Fibroblast of lung (primary cell): ENCODE measurements at regions not wholly inside any gene's neighbourhood (a gene's known extent, or its start where the extent isn't known, plus 50 kb on each side); places are given as distances from the start of the nearest gene placed in this dataset.
A peak's percentile ranks its signal among the peaks of the same experiment; 100 is the strongest.

ENCODE experiments used
- DNase-seq, 2 donors: peaks; one replicate each; pipeline versions ENCODE4 v3.0.0 to v3.0.0-alpha.2; 2010; ENCODE audit warnings: low read depth in 2 of 2
- H2AFZ ChIP-seq: 2 replicates; pipeline ENCODE4 v1.5.1; 2012; ENCODE audit warnings: low read length, control low read depth, inconsistent platforms
- H3K27ac ChIP-seq: 2 replicates; pipeline ENCODE4 v1.5.1; 2011; ENCODE audit warnings: low read length, control low read depth; ENCODE audit not compliant: insufficient read depth
- H3K27me3 ChIP-seq: 2 replicates; pipeline ENCODE4 v1.5.1; 2011; ENCODE audit warnings: mild to moderate bottlenecking, low read length; ENCODE audit not compliant: control insufficient read depth, insufficient read depth
- H3K36me3 ChIP-seq: 2 replicates; pipeline ENCODE4 v1.5.1; 2011; ENCODE audit warnings: low read length; ENCODE audit not compliant: control insufficient read depth, insufficient read depth
- H3K4me1 ChIP-seq: 2 replicates; pipeline ENCODE4 v1.5.1; 2011; ENCODE audit warnings: low read length; ENCODE audit not compliant: control insufficient read depth, insufficient read depth; ENCODE audit errors: extremely low read depth
- H3K4me2 ChIP-seq: 2 replicates; pipeline ENCODE4 v1.5.1; 2011; ENCODE audit warnings: low read length, control low read depth; ENCODE audit not compliant: insufficient read depth; ENCODE audit errors: extremely low read depth
- H3K4me3 ChIP-seq, 4 experiments: fragments of 200-600 bp in 1 of 4; sonication (generic) in 1 of 4; replicated peaks in 1 of 4; 2 replicates each; pipeline ENCODE4 v1.5.1; 2011 to 2016; ENCODE audit warnings: low read length in 4 of 4, low read depth in 3 of 4, mild to moderate bottlenecking in 3 of 4, control low read depth in 2 of 4, inconsistent platforms in 1 of 4, mixed read lengths in 1 of 4; ENCODE audit not compliant: insufficient read depth in 1 of 4; ENCODE audit errors: control extremely low read depth in 1 of 4
- H3K79me2 ChIP-seq: 2 replicates; pipeline ENCODE4 v1.5.1; 2012; ENCODE audit warnings: mild to moderate bottlenecking, low read length, inconsistent platforms; ENCODE audit not compliant: control insufficient read depth, insufficient read depth
- H3K9ac ChIP-seq: 2 replicates; pipeline ENCODE4 v1.5.1; 2011; ENCODE audit warnings: mild to moderate bottlenecking, low read length, control low read depth; ENCODE audit not compliant: insufficient read depth
- H3K9me3 ChIP-seq: 2 replicates; pipeline ENCODE4 v1.5.1; 2012; ENCODE audit warnings: low read depth, low read length; ENCODE audit not compliant: control insufficient read depth, insufficient read depth
- H4K20me1 ChIP-seq: 2 replicates; pipeline ENCODE4 v1.5.1; 2011; ENCODE audit warnings: low read length; ENCODE audit not compliant: control insufficient read depth, insufficient read depth; ENCODE audit errors: extremely low read depth
- CTCF ChIP-seq, 2 donors: IDR thresholded peaks in 1 of 2; conservative IDR thresholded peaks in 1 of 2; 1 replicate in 1 of 2; 2 replicates in 1 of 2; pipeline ENCODE4 v1.5.1; 2011 to 2012; ENCODE audit warnings: low read length in 2 of 2, control low read depth in 1 of 2, inconsistent platforms in 1 of 2, low read depth in 1 of 2, mild to moderate bottlenecking in 1 of 2
- EZH2 ChIP-seq: IDR thresholded peaks from 2 replicates; pipeline ENCODE4 v1.5.1; 2012; ENCODE audit warnings: low read length, control low read depth, mild to moderate bottlenecking; ENCODE audit errors: missing control alignments

- no peak overlapping the region for H3K27ac ChIP-seq
- H3K79me2 ChIP-seq = no peaks in the 10 kb centered on the region
- no peaks in the 10 kb centered on the region for H3K36me3 ChIP-seq
- H3K4me3 ChIP-seq = no peak overlapping the region
- H3K9ac ChIP-seq = no peak overlapping the region
- H3K4me1 ChIP-seq = no peaks in the 10 kb centered on the region
- H3K27me3 ChIP-seq = no peaks in the 10 kb centered on the region
- peak in 1 of 2 donors; percentile 46 for DNase-seq
- H2AFZ ChIP-seq = no peak overlapping the region
- H3K9me3 ChIP-seq = no peaks in the 10 kb centered on the region
- H4K20me1 ChIP-seq = no peaks in the 10 kb centered on the region
- TF ChIP-seq EZH2 (no peak), CTCF (conservative IDR thresholded peaks at IDR 0.05 in 1 of 2, IDR thresholded peaks at IDR 0.05 in 1 of 2; ENCODE audit: low read depth in 1 of 2, low read length in 2 of 2) (no peak)
- H3K4me2 ChIP-seq = no peak overlapping the region
Observed at GRCh38 chr3:181610083-181610972, 101.4 kb upstream of the SOX2 start.

- Histone ChIP-seq H3K9ac (no peak overlapping the region), H3K36me3 (no peaks in the 10 kb centered on the region), H3K4me1 (no peaks in the 10 kb centered on the region), H3K4me3 (no peak overlapping the region), H2AFZ (no peak overlapping the region), H3K4me2 (no peak overlapping the region), H4K20me1 (no peaks in the 10 kb centered on the region), H3K9me3 (no peaks in the 10 kb centered on the region), H3K79me2 (no peaks in the 10 kb centered on the region), H3K27ac (no peak overlapping the region), H3K27me3 (no peaks in the 10 kb centered on the region)
- DNase-seq = no peak
- TF ChIP-seq CTCF (conservative IDR thresholded peaks at IDR 0.05 in 1 of 2, IDR thresholded peaks at IDR 0.05 in 1 of 2; ENCODE audit: low read depth in 1 of 2, low read length in 2 of 2) = no peak
- TF ChIP-seq EZH2 = no peak
Observed at GRCh38 chr3:181609030-181609767, 102.5 kb upstream of the SOX2 start.

- Histone ChIP-seq H3K4me3 (no peak overlapping the region), H3K36me3 (no peaks in the 10 kb centered on the region), H3K9me3 (no peaks in the 10 kb centered on the region), H3K79me2 (no peaks in the 10 kb centered on the region), H3K4me1 (no peaks in the 10 kb centered on the region), H4K20me1 (no peaks in the 10 kb centered on the region), H2AFZ (no peak overlapping the region), H3K27ac (no peak overlapping the region), H3K27me3 (no peaks in the 10 kb centered on the region), H3K4me2 (no peak overlapping the region), H3K9ac (no peak overlapping the region)
- TF ChIP-seq EZH2 (no peak), CTCF (conservative IDR thresholded peaks at IDR 0.05 in 1 of 2, IDR thresholded peaks at IDR 0.05 in 1 of 2; ENCODE audit: low read depth in 1 of 2, low read length in 2 of 2) (no peak)
- no peak for DNase-seq
Observed at GRCh38 chr3:181604267-181604666, 107.5 kb upstream of the SOX2 start.
